Peyer's patch (tissue), 4 donors: ENCODE measurements at regions not wholly inside any gene's neighbourhood (a gene's known extent, or its start where the extent isn't known, plus 50 kb on each side); places are given as distances from the start of the nearest gene placed in this dataset.

Experiments
- DNase-seq, 3 donors: peaks; one replicate each; pipeline ENCODE4 v3.0.0-alpha.2; 2017 to 2019
- H3K27ac ChIP-seq, 4 donors: fragments of 200-600 bp; sonication (generic); one replicate each; pipeline ENCODE4 v1.5.1; 2016 to 2019
- H3K27me3 ChIP-seq, 2 donors: fragments of 200-600 bp; sonication (generic); one replicate each; pipeline ENCODE4 v1.5.1; 2019
- H3K36me3 ChIP-seq, 3 donors: fragments of 200-600 bp; sonication (generic); one replicate each; pipeline ENCODE4 v1.5.1; 2016 to 2019
- H3K4me1 ChIP-seq, 4 donors: fragments of 200-600 bp; sonication (generic); one replicate each; pipeline ENCODE4 v1.5.1; 2016 to 2019
- H3K4me3 ChIP-seq, 4 donors: fragments of 200-600 bp; sonication (generic); 1 replicate in 3 of 4; 2 replicates in 1 of 4; pipeline ENCODE4 v1.5.1; 2016 to 2019; ENCODE audit warnings: mild to moderate bottlenecking in 1 of 4
- H3K9me3 ChIP-seq, 4 donors: fragments of 200-600 bp; sonication (generic); one replicate each; pipeline ENCODE4 v1.5.1; 2016 to 2019; ENCODE audit warnings: mild to moderate bottlenecking in 1 of 4
- POLR2A ChIP-seq, 2 donors: fragments of 450-650 bp; IDR thresholded peaks; one replicate each; pipeline ENCODE4 v1.5.1; 2017; ENCODE audit warnings: antibody characterized with exemption in 2 of 2, mild to moderate bottlenecking in 2 of 2, moderate library complexity in 2 of 2
- TF ChIP-seq, protein P1 (sequence below), 6 experiments: fragments of 450-650 bp in 4 of 6; fragments of 200-600 bp in 2 of 6; sonication (generic) in 1 of 6; IDR thresholded peaks; one replicate each; pipeline ENCODE4 v1.5.1; 2017 to 2019; ENCODE audit warnings: antibody characterized with exemption in 6 of 6, mild to moderate bottlenecking in 3 of 6, moderate library complexity in 1 of 6

DNA sequence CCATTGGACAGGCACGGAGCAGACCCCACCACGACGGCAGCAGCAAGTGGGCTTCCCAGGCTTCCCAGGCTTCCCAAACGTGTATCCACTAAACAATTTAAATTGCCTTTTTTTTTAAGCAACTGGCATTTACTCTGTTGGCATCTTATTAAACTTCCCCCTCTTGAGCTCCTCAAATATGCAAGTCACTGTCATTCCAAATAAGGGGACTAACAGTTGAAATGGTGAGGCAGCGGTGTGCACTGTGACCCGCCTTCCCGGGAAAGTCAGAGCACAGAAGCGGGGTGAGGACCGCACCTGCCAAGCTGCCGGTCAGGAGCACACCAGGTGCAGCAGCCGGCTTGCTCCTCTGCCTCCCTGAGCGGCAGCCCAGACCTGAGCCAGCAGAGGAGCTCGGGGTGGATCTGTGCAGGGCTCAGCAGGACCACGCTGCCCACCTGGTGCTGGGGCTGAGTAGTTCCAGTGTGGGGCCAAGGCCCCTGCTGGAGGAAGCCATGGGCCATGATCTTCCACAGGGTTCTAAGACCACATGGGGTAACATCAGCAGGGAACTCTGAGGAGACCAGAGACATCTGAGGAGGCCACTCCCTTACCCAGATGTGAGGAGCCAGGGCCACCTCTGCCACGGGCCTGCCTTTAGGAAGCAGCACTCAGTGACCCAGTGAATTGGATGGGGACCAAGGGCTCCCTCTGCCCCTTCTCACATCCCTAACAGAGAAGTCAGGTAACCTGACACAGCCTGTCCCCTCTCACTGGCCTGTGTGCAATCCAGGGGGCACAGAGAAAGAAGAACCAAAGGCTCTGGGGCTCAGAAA, 245.4 kb downstream of the NPHP4 start:
- DNase-seq, result peak in 2 of 3 donors; percentile 28 to 30
- no peak overlapping the region for H3K4me3 ChIP-seq

DNA sequence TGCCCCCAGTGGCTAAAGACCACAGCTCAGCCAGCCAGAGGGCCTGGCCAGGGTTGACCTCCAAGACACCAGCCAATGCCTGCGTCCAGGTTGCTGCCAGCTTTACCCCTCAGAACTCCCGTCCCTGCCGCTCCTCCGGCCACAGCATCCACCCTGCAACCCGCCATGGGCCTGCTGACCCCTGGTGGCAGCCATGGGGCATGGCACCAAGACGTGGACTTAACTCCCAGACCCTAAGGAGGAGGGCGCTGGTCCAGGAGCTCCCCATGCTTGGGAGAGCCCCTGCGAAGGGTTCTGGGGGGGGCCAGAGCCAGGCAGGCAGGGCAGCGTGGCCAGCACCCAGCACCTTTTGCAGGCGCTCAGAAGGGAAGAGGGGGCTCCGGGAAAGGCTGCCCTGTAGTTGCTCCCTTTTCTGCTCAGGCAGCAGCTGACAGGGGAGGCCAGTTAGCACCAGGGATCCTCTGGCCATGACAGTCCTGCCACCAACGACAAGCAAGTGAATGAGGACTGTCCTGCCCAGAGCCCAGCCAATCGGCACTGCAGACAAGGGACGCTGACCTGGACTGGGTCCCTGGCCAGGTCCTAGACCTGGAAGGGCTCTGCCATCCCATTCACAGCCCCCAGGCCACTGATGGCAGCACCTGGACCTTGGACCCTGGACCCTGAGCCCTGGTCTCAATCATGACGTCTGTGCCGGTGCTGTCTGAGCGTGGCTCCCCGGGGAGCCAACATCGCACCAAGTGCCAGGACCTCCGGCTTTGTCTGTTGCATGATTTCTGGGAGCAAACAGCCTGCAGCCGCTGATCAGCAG, 246.2 kb downstream of the NPHP4 start:
- Histone ChIP-seq H3K27ac (no peak overlapping the region), H3K9me3 (no peaks in the 10 kb centered on the region), H3K4me1 (no peaks in the 10 kb centered on the region), H3K27me3 (no peaks in the 10 kb centered on the region), H3K4me3 (no peak overlapping the region), H3K36me3 (no peaks in the 10 kb centered on the region)
- peak; percentile 28 to 76 (median 68) for DNase-seq
- TF ChIP-seq, protein P1, sequence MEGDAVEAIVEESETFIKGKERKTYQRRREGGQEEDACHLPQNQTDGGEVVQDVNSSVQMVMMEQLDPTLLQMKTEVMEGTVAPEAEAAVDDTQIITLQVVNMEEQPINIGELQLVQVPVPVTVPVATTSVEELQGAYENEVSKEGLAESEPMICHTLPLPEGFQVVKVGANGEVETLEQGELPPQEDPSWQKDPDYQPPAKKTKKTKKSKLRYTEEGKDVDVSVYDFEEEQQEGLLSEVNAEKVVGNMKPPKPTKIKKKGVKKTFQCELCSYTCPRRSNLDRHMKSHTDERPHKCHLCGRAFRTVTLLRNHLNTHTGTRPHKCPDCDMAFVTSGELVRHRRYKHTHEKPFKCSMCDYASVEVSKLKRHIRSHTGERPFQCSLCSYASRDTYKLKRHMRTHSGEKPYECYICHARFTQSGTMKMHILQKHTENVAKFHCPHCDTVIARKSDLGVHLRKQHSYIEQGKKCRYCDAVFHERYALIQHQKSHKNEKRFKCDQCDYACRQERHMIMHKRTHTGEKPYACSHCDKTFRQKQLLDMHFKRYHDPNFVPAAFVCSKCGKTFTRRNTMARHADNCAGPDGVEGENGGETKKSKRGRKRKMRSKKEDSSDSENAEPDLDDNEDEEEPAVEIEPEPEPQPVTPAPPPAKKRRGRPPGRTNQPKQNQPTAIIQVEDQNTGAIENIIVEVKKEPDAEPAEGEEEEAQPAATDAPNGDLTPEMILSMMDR (IDR thresholded peaks at IDR 0.05), result peak in 5 of 6 experiments; percentile 39 to 86 (median 85)
- no peak for TF ChIP-seq POLR2A (IDR thresholded peaks at IDR 0.05)

More for the DNA sequence above, 245.4 kb downstream of the NPHP4 start:
- H3K27me3 ChIP-seq, result no peaks in the 10 kb centered on the region
- no peaks in the 10 kb centered on the region for H3K4me1 ChIP-seq
- TF ChIP-seq POLR2A (IDR thresholded peaks at IDR 0.05), result no peak
- TF ChIP-seq, protein P1 (IDR thresholded peaks at IDR 0.05), result no peak
- H3K36me3 ChIP-seq, result no peaks in the 10 kb centered on the region
- H3K27ac ChIP-seq, result no peak overlapping the region
- no peaks in the 10 kb centered on the region for H3K9me3 ChIP-seq

DNA sequence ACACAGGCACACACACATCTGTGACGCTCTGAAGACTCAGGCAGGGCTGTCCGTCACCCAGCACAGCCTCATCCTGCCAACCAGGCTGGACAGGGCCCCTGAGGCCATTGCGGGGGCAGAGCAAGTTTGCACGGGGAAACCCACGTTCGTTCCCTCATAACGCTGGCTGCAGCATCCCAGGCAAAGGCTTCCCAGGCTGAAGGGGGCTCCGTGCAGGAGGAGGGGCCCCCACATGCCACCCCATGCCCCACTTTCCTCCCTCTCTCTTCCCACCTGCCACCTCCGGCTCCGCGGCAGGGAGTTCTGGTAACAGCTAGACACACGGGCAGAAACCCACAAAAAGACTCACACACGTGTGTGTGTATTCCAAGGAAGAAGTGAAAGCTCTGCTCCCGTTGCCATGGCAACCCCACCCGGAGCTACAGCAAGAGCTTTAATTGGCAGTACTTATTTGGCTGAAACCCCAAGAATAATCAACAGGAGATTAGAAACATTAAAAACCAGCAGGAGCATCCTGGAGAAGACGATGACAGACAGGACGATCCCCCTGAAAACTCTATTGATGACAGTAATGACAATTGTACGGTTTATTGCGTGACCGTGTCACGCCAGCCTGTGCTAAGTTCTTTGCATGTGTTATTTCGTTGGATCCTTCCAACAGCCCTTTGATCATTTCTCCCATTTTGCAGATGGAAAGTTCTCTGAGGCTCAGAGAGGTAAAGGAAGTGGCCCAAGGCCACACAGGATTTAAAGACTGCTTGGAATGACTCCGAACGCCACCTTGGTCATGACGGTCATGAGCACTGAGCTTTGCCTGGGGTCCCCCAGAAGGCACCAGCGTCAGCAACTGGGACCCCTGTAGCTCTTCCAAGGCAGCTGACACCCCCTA, 247.1 kb downstream of the NPHP4 start:
- Histone ChIP-seq H3K27ac (no peak overlapping the region), H3K4me3 (no peak overlapping the region), H3K36me3 (no peaks in the 10 kb centered on the region), H3K9me3 (no peaks in the 10 kb centered on the region), H3K4me1 (no peaks in the 10 kb centered on the region), H3K27me3 (no peaks in the 10 kb centered on the region)
- no peak for TF ChIP-seq POLR2A (IDR thresholded peaks at IDR 0.05)
- TF ChIP-seq, protein P1 (IDR thresholded peaks at IDR 0.05), result no peak
- peak in 2 of 3 donors; percentile 16 to 27 for DNase-seq

DNA sequence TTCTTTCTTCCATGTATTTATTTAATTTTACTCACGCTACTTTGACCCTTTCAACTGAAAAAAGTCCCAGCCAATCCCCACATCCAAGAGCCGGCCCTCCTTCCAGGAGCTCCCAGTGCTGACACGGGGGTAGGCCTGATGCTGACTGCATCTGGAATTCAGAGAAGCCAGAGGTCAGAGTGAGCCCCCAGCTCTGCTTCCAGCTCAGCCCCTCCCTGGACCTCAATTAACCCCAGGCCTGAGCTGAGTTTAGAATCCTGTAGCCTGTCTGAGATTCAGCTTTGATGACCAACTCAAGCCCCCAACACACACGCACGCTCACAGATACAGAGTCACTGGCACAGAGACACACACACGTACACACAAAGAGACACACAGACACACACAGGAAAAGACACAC, 247.9 kb downstream of the NPHP4 start:
- Histone ChIP-seq H3K36me3 (no peaks in the 10 kb centered on the region), H3K9me3 (no peaks in the 10 kb centered on the region), H3K27me3 (no peaks in the 10 kb centered on the region), H3K27ac (no peak overlapping the region), H3K4me3 (no peak overlapping the region), H3K4me1 (no peaks in the 10 kb centered on the region)
- TF ChIP-seq POLR2A (IDR thresholded peaks at IDR 0.05), result no peak
- TF ChIP-seq, protein P1 (IDR thresholded peaks at IDR 0.05), result no peak
- DNase-seq, result peak in 1 of 3 donors; percentile 9

GRCh38 chr1:5743435-5744095, 248.7 kb downstream of the NPHP4 start:
- Histone ChIP-seq H3K27me3 (no peaks in the 10 kb centered on the region), H3K36me3 (no peaks in the 10 kb centered on the region), H3K4me1 (no peaks in the 10 kb centered on the region), H3K27ac (no peak overlapping the region), H3K4me3 (no peak overlapping the region), H3K9me3 (no peaks in the 10 kb centered on the region)
- peak in 2 of 3 donors; percentile 11 to 22 for DNase-seq
- no peak for TF ChIP-seq POLR2A (IDR thresholded peaks at IDR 0.05)
